Right renal pelvis (tissue), 4 donors: ENCODE measurements at regions not wholly inside any gene's neighbourhood (a gene's known extent, or its start where the extent isn't known, plus 50 kb on each side); places are given as distances from the start of the nearest gene placed in this dataset.
"Not testable (repeated sequence)": the region's sequence is repeated elsewhere in the genome, so short reads cannot be mapped to it uniquely, and the experiment has no call there.

Experiments used
- DNase-seq, 4 donors: peaks; one replicate each; pipeline ENCODE4 v3.0.0-alpha.2; 2013; ENCODE audit warnings: low read depth in 4 of 4, low spot score in 3 of 4, missing footprints in 1 of 4

DNA sequence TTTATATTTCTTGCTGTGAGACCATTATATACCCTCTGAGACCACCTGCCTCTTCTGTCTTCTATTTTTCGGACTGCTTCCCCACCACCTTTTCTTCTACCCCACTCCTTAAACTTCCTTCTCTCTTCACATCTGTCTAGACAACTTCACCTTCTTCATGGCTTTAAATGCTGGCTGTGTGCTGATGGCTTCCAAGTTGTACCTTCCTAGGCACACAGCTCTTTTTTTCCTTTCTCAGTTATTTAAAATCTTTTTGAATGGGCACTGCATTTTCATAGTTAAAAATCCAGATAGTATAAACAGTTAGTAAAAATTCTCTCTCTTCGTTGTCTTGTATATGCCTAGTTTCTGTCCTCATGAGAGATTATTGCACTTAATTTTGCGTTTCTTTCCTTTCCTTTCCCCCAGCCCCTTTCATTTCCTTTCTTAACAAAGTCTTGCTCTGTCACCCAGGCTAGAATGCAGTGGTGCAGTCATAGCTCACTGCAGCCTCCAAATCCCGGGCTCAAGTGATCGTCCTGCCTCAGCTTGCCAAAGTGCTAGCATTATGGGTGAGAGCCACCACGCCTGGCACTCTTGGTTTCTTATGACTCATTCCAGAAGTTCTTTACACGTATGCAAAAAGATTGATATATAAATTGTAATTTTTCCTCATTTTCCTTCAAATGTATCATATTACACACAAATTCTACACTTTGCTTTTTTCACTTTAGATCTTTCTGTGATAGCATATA is 114.3 kb downstream of the NPIPB5 start:
- no peak for DNase-seq

DNA sequence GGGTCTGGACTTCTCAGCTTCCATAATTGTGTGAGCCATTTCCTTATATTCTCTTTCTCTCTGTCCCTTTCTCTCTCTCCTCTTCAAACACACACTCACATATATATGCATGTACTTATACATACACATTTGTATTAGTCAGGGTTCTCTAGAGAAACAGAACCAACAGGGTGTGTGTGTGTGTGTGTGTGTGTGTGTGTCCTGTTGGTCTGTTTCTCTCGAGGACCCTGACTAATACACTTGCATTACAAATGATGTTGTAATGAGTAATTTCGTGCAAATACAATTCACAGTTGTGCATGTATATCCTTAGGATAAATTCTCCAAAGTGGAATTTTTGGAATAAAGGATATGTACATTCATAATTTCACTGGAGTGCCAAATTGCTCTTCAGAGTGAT is 115.3 kb downstream of the NPIPB5 start:
- DNase-seq, result no peak

DNA sequence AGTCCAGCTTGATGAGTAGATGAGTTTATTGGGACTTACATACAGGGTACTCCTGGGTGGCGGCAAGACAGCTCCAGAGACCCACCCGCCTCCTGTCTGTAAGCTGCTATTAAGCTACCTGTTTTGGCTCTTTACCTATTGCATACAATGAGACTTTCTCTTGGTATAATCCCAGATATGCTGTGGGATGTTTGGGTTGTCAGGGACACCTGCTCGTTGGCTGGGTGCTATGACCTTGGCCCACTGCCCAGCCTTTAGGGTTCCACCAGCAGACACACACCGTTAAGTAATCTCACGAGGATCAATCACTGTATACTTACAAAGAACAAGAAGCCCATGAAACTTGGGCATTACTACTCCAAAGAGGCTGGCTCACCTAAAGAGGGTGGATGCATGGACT is 116.4 kb downstream of the NPIPB5 start:
- DNase-seq, result no peak

DNA sequence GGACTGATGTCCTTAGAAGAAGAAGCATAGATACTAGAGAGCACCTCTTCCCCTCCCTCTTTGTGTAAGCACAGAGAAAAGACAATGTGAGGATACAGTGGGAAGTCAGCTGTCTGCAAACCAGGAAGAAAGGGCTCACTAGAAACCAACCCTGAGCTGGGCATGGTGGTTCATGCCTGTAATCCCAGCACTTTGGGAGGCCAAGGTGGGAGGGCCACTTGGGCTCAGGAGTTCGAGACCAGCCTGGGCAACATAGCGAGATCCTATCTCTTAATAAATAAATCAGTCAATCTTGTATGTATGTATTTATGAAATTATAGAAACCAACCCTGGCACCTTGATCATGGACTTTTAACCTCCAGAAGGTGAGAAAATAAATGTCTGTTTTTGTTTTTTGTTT is 118.3 kb downstream of the NPIPB5 start:
- no peak for DNase-seq

DNA sequence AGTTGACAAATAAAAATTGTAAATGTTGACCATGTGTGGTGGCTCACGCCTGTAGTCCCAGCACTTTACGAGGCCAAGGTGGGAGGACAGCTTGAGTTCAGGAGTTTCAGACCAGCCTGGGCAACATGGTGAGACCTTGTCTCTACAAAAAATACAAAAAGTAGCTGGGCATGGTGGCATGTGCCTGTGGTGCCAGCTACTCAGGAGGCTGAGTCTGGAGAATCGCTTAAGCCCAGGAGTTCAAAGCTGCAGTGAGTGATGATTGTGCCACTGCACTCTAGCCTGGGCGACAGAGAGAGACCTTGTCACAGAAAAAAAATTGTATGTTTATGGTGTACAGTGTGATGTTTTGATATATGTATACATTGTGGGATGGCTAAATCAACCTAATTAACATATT is 119.6 kb downstream of the NPIPB5 start:
- no peak for DNase-seq

GRCh38 chr16:22631264-22631663 is 120.6 kb downstream of the NPIPB5 start:
- no peak for DNase-seq

DNA sequence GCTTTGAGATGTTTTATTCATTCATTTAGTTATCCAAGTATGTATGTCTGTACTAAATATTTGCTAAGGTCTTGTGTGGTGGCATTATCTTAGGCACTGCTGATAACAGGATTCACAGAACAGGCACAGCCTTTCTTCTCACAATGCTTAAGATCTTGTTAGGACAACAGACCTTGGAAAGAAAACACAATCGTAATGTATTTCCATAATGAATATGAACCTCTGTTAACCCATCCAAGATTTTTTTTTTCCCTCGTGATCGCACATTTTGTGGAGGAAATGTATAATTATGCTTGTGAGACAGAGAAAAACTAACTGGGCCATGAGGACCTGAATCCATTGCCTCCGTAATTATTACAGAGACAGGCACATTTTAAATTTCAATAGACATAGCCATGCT is 121.9 kb downstream of the NPIPB5 start:
- DNase-seq, result no peak

DNA sequence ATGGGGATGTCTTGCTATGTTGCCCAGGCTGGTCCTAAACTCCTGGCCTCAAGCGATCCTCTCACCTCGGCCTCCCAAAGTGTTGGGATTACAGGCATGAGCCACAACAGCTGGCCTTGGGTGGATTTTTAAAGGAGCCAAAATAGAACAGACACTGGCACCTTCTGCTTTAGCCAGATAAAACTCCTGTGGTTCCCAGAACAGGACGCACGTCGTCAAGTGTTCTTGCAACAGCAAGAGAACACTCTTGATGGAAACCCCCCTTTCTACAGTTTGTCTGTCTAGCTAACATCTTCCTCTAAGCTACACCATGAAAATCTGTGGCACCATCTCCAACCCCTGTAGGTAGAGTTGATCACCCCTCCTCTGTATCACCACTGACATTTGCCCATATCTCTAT is 122.6 kb downstream of the NPIPB5 start:
- DNase-seq, result no peak

DNA sequence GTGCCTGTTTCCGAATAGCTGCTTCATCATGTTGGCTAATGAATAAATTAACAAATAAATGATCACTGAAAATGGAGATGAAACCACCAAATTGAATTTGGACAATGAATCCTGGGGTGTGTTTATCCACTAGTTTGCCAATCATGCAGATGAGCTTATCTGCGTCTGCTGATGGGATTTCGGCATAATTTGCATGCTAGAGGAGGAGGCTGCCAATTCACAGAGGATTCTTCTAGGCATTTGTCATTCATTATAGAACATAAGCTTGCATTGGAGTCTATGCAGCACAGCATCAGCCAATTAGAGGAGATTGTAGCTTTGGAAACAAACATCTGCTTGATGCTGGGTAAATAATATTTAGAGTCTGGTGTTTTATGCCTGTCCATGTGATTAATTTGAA is 123.1 kb downstream of the NPIPB5 start:
- DNase-seq, result no peak

GRCh38 chr16:22634954-22635353 is 124.3 kb downstream of the NPIPB5 start:
- DNase-seq, result no peak

DNA sequence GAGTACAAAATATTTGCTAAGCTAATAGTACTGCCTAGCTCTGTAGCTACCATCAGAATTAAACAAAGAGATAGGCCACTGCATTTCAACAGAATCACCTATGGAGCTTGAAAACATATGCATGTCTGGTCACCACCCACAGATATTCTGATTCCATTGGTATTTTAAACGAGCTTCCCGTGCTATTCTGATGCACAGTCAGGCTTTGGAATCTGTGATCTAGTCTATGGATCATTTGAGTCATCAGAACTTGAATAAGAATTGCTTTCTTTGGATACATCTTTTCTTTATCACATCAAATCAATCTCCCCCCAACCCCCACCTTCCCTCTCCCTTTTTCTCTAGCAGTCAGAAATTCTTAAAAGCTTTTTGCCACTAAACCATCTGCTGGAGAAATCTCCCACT is 124.7 kb downstream of the NPIPB5 start:
- no peak for DNase-seq

DNA sequence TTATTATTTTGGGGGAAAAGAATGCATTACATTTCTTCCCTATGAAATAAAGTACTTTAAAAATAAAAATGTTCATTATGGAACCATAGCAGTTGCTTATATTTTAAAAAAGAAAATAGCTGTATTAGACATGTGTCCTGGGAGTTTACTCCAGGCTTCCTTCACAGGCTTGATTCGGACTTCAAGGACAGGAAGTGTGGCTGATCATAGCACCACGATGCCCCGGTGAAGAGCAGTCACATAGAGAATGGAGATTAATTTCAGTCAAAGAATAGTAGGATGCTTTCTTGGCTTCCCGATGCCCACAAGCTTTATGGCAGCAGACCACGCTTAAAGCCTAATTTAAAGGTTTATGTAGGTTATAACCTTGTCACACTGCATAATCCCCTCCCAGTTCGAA is 125.1 kb downstream of the NPIPB5 start:
- no peak for DNase-seq

GRCh38 chr16:22638393-22639206 is 127.9 kb downstream of the NPIPB5 start:
- no peak for DNase-seq

DNA sequence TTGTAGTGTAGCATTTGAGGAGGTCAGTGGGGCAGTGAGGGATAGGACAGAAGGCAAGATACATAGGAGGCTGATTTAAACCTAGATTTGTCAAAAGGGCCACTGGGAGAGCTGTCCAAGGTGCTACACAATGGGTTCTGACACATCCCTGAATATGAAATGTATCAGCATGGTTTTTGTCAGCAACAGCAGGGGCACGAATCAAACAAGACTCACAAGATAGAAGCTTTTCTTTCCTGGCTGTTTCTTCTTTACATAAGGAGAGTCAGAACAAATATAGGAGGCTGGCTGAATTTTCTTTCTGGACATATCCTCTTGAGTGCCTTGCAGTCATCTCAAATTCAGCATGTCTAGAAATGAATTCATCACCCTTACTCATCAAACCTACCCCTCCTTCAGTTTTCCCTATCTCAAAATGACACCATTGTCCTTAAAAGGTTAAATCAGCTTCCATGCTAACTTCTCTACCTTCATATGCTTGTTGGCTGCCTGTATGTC is 130.5 kb downstream of the NPIPB5 start:
- no peak for DNase-seq

GRCh38 chr16:22642416-22643088 is 131.9 kb downstream of the NPIPB5 start:
- DNase-seq, result no peak

DNA sequence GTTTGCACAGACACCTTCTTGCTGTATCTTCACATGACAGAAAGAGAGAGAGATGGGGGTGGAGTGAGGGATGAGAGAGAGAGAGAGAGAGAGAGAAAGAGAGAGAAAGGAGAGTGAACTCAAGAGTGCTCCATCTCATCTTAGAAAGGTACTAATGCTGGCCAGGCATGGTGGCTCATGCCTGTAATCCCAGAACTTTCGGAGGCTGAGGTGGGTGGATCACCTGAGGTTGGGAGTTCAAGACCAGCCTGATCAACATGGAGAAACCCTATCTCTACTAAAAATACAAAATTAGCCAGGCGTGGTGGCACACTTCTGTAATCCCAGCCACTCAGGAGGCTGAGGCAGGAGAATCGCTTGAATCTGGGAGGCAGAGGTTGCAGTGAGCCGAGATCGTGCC is 132.5 kb downstream of the NPIPB5 start:
- DNase-seq, result not testable (repeated sequence)

DNA sequence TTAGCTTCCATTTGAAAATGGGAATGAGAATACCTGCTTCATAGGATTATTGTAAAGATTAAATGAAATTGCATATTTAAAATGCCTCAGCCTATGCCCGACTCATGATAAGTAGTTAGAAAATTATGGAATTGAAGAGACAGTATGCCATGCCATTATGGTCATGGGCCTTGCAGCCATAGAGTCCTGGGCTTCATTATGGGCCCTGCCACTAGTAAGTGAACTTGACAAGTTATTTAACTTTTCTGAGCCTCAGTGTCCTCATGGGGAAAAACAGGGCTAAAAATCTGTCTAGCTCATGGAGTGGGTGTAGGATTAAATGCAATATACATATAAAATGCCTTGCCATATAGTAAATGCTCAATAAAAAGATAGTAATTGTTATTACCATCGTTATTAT is 133.2 kb downstream of the NPIPB5 start:
- no peak for DNase-seq

GRCh38 chr16:22645868-22646267 is 135.2 kb downstream of the NPIPB5 start:
- no peak for DNase-seq

DNA sequence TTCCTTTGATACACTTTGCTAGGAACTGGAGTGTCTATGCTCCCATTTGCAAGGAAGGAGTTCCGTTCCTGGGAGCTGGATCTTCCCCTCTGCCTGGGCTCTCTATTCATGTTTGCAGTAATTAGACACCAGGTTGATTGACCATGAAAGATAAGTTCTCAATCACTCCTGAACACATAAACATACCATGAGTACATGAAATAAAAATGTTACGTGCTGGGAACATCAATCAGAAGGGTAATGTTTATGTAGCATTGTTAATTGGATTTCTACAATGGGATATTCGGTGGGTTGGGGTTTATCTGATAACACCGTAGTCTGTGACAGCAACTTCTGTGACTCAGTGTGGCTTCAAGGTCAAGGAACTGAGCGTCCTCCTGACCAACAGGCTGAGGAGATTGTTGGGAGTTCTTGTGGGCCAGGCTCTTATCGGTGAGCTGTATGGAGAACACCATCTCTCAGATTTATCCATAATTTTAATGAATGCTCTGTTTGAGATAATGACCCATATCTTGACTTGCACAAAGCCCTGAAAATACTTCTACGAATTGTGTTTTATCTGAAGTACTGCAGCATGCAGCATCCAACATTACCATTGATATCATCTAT is 136.4 kb downstream of the NPIPB5 start:
- no peak for DNase-seq

- DNase-seq, result no peak
These were observed 137.4 kb downstream of the NPIPB5 start for GRCh38 chr16:22648141-22648540.

DNA sequence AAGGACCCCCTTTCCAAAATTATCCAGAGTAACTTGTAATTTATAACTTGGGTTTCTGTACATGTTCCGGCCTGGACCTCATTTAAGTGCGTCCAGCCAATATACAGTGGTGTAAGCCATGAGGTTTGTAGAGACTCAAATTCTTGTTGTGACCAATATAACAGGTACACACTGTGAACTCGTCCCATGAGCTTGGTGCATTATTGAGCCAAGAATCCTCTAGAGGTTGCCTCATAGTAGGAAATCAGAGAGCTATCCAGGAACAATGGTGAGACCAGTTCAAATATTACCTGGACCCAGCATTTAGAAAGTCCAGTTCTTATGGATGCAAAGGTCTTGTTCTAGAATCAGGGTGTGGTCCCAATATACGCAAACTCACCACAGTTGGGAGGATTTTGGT is 138.2 kb downstream of the NPIPB5 start:
- no peak for DNase-seq
